Panc1 (cell line): ENCODE measurements at regions not wholly inside any gene's neighbourhood (a gene's known extent, or its start where the extent isn't known, plus 50 kb on each side); places are given as distances from the start of the nearest gene placed in this dataset.

Source experiments
- TCF7L2 ChIP-seq: IDR thresholded peaks from 2 replicates; pipeline ENCODE4 v1.6.1; 2011; ENCODE audit warnings: mild to moderate bottlenecking, low read depth, low read length, inconsistent platforms
- TF ChIP-seq, protein P1 (sequence below), 2 experiments: IDR thresholded peaks; 2 replicates each; pipeline ENCODE4 v1.6.1; 2011 to 2012; ENCODE audit warnings: low read depth in 2 of 2, control low read depth in 1 of 2, low read length in 1 of 2, mild to moderate bottlenecking in 1 of 2, moderate library complexity in 1 of 2; ENCODE audit not compliant: insufficient read depth in 1 of 2
- TF ChIP-seq, protein P2 (sequence below): fragments of 450-650 bp; IDR thresholded peaks from 2 replicates; pipeline ENCODE4 v1.5.1; 2017; ENCODE audit warnings: mild to moderate bottlenecking

GRCh38 chr3:118666-119065 is 77.9 kb upstream of the CHL1 start:
- TF ChIP-seq, protein P1, sequence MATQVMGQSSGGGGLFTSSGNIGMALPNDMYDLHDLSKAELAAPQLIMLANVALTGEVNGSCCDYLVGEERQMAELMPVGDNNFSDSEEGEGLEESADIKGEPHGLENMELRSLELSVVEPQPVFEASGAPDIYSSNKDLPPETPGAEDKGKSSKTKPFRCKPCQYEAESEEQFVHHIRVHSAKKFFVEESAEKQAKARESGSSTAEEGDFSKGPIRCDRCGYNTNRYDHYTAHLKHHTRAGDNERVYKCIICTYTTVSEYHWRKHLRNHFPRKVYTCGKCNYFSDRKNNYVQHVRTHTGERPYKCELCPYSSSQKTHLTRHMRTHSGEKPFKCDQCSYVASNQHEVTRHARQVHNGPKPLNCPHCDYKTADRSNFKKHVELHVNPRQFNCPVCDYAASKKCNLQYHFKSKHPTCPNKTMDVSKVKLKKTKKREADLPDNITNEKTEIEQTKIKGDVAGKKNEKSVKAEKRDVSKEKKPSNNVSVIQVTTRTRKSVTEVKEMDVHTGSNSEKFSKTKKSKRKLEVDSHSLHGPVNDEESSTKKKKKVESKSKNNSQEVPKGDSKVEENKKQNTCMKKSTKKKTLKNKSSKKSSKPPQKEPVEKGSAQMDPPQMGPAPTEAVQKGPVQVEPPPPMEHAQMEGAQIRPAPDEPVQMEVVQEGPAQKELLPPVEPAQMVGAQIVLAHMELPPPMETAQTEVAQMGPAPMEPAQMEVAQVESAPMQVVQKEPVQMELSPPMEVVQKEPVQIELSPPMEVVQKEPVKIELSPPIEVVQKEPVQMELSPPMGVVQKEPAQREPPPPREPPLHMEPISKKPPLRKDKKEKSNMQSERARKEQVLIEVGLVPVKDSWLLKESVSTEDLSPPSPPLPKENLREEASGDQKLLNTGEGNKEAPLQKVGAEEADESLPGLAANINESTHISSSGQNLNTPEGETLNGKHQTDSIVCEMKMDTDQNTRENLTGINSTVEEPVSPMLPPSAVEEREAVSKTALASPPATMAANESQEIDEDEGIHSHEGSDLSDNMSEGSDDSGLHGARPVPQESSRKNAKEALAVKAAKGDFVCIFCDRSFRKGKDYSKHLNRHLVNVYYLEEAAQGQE (IDR thresholded peaks at IDR 0.05; ENCODE audit: insufficient read depth in 1 of 2, low read depth in 2 of 2, low read length in 1 of 2), result no peak
- no peak for TF ChIP-seq TCF7L2
- TF ChIP-seq, protein P2, sequence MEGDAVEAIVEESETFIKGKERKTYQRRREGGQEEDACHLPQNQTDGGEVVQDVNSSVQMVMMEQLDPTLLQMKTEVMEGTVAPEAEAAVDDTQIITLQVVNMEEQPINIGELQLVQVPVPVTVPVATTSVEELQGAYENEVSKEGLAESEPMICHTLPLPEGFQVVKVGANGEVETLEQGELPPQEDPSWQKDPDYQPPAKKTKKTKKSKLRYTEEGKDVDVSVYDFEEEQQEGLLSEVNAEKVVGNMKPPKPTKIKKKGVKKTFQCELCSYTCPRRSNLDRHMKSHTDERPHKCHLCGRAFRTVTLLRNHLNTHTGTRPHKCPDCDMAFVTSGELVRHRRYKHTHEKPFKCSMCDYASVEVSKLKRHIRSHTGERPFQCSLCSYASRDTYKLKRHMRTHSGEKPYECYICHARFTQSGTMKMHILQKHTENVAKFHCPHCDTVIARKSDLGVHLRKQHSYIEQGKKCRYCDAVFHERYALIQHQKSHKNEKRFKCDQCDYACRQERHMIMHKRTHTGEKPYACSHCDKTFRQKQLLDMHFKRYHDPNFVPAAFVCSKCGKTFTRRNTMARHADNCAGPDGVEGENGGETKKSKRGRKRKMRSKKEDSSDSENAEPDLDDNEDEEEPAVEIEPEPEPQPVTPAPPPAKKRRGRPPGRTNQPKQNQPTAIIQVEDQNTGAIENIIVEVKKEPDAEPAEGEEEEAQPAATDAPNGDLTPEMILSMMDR, result no peak
